ENCODE measurements at regions not wholly inside any gene's neighbourhood (a gene's known extent, or its start where the extent isn't known, plus 50 kb on each side); places are given as distances from the start of the nearest gene placed in this dataset.

DNA sequence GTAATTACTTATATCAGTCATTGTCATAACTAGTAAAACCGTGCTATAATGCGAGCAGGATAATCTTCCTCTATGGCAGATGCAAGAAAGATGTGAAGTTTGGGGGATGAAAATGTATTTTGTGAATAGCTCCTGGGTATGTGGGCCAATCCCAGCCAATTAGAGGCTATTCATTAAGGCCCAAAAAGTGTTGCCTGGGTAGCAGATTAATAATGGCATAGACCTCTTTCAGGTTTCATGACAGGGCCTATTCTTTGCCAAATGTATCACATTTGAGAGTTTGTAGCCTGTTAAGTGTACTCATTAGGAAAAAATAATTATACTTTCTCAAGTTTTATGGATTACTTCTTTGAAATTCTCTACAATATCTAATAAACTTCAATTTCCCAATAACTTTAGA is 199.2 kb upstream of the POU3F2 start:
- in situ Hi-C loops (cut with HindIII; ENCODE audit: low pct_unique_long_range_greater_than_20kb, low sequenced_read_pairs) = no loop called here
- DNase-seq (ENCODE audit: low read depth) = no peak

DNA sequence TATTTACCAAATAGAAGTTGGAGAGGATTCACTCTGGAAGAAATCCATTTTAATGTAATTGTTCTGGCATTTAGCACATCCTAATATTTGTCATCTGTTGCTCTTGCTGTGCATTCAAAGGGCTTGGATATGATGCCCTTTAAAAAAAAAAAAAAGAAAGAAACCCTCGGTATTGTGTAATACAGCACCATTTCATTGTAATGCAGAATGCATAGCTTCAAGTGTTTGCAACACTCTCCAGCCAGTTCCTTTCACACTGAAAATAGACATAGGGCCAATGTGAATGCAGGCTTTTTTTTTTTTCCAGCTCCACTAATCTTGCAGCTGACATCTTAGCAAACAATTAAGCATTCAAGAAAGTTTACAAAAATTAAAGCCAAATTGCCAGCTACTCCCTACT is 197.4 kb upstream of the POU3F2 start:
- DNase-seq (ENCODE audit: low read depth) = no peak

DNA sequence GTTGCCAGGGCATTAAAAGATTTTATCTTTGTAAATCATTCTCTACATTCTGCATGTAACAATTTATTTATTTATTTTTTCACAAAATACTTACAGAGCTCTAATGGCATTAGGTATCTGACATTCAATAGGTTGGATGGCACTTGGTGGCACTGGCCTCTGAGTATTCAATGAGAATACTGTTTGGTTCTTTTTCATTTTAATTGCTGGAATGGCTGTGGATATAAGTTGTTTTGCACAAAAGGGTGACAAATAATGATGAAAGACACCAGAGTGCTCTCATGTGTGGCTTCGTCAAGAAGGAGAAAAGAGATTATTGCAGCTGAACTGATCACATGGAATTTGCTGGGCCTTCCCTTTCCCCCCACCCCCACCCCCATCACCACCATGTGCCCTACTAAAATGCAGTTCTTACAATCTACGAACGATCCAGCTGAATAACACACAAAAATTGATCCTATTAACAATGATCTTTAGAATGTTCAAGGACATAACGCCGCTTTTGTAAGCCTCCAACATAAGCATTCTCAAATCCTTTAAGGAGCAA is 195.2 kb upstream of the POU3F2 start:
- DNase-seq (ENCODE audit: low read depth) = no peak
- in situ Hi-C loops (cut with HindIII; ENCODE audit: low pct_unique_long_range_greater_than_20kb, low sequenced_read_pairs) = no loop called here

More for the DNA sequence above, 197.4 kb upstream of the POU3F2 start:
- in situ Hi-C loops (cut with HindIII; ENCODE audit: low pct_unique_long_range_greater_than_20kb, low sequenced_read_pairs) = no loop called here

DNA sequence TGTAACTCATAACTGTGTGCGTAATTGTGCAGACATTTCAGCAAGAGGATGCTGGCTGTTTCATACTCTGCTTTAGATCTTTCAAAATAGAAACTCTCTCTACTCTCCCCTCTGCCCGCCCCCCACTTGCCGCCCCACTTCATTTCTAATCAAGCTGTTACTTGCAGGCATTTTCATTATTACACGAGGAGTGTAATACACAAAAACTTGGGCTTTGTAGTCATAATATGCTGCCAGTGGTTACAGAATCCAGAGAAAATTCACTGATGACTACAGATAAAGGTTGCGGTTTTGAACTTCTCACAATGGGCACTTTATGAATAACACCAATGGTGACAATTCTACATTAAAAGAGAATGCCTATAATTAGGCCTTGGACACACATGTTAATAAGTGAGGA is 194.0 kb upstream of the POU3F2 start:
- in situ Hi-C loops (cut with HindIII; ENCODE audit: low pct_unique_long_range_greater_than_20kb, low sequenced_read_pairs) = no loop called here
- no peak for DNase-seq (ENCODE audit: low read depth)

DNA sequence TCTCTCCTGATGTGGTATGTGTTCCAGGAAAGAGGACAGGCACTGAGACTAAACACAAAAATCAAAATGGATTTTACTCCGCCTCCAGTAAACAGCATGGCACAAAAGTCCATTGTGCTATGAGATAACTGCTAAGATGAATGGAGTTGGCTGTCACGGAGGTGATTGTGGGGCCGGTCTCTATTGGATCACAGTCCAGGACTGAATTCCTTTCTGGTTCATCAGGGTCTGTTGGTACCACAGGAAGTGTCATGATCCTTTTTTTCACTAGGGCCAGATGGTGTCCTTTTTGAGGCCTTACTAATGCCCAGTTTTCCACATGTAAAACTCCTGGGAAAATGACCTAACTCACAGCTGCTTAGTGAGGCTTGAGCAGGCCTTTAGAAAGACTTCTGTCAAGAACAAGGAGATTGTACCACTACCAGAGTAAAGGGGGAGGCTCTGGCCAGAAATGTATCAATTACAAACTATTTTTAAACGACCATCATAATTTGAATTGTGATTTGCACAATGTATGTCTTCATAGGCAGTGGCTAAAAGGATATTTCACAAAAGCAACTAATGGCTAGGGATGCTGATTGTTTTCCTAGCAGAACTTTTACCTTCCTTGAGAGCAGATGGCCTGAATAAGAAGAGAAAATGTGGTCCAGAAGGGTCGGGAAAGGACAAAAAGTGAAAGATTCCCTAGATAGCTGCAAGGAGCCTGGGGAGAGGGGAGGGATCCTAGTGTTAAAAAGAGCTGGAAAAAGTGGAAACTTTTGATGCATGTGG is 192.2 kb upstream of the POU3F2 start:
- in situ Hi-C loops (cut with HindIII; ENCODE audit: low pct_unique_long_range_greater_than_20kb, low sequenced_read_pairs) = no loop called here
- DNase-seq (ENCODE audit: low read depth) = no peak

DNA sequence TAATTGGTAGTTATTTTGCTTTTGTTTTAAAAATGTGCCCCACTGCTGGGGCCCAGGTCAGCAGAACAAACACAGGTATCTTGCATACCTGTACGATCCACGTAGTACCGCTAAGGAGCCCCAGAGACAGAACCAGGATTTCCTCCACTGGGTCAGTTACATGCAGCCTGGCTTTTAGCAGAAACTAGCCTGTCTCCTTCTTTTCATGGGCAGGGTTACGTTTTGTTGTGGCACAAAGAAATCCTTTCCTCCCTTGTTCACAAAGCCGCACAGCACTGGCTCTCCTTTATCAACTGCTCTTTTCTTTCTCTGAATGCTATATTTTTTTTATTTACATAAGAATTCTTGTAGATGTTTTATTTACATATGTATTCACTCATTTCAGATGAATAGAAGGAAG is 190.3 kb upstream of the POU3F2 start:
- no peak for DNase-seq (ENCODE audit: low read depth)

DNA sequence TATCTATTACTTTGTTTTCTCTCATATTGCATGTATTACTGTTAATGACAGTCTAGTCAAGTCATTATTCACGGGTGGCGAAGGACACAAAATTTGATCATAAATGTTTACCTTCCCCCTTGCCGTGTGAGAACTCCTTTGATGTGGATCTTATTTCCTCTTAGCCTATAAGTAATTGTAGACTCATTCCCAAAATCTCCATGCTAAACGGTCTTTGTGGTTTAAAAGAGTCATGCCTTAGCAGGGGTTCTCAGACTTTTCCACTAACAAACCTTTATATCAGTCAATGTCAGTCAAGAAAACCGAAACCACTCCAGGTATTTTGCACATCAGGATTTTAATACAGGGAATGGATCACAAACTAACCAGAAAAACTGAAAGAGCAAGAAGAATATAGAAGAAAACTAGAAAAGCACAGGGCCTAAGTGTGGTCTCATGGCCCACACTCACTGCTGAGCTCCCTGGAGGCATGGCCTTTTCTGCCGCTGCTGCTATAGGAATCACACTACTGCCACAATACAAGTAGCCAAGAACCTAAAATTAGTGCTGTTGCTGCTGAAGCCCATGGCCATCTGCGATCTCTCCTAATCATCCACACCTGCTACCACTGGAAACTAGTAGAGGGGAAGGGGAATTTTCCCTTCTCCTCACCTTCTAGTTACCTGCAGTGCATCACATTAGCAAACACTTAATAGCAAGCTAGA is 186.0 kb upstream of the POU3F2 start:
- DNase-seq (ENCODE audit: low read depth) = no peak
- in situ Hi-C loops (cut with HindIII; ENCODE audit: low pct_unique_long_range_greater_than_20kb, low sequenced_read_pairs) = no loop called here

More for the DNA sequence above, 190.3 kb upstream of the POU3F2 start:
- in situ Hi-C loops (cut with HindIII; ENCODE audit: low pct_unique_long_range_greater_than_20kb, low sequenced_read_pairs) = no loop called here

DNA sequence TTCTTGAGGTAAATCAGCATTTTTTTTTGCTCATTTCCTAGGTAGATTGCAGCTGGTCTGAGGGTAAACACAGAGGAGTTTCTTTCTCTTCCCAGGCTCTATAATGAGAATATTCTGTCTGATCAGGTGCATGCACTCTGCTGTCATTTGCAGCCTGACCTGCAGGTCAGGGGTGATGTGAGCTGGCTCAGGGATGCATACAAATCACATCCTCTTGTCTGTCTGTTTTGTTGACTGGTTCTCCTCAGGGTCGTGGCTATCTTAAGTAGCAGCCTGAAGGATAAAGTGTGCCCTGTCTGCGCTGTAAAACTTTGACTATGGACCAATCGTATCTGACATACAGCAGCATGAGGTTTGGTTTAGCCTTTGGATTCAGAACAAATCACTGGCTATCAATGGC is 183.4 kb upstream of the POU3F2 start:
- in situ Hi-C loops (cut with HindIII; ENCODE audit: low pct_unique_long_range_greater_than_20kb, low sequenced_read_pairs) = no loop called here
- DNase-seq (ENCODE audit: low read depth) = no peak

DNA sequence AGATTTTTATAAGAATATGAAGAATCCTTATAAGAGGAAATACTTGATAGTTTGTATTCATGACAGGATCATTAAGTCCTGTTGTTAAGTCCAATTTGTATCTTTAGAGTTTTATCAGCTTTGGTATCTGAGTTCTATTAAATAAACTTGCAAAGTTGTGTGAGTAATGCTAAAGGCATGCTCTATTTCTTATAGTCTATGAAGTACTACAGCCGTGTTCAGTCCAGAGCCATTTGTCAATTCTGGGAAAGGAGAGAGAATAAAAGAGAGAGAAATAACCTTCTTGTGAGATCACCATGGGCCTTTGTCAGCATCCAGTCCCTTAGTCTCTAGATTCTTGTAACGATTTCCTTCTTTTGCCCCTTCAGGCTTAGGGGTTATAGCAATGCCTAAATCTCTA is 181.2 kb upstream of the POU3F2 start:
- in situ Hi-C loops (cut with HindIII; ENCODE audit: low pct_unique_long_range_greater_than_20kb, low sequenced_read_pairs) = no loop called here
- no peak for DNase-seq (ENCODE audit: low read depth)

DNA sequence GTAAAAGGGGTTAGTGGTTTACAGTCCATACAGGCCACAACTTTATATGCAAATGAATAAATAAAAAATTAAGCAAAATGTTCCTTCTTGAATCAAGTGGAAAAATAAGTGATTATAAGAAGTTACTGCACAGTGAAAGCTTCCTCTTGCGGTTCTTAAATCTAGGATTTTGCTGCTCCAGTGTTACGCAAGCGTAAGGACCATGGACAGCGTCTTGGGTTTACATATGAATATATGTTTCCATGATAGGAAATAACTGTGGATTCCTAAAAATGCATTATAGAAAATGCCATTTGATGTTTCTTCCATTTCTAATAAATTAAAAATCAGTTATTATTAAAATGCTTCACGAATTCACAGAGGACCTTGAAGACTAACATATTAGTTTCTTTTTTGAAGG is 176.6 kb upstream of the POU3F2 start:
- DNase-seq (ENCODE audit: low read depth) = peak; percentile 8
- in situ Hi-C loops (cut with HindIII; ENCODE audit: low pct_unique_long_range_greater_than_20kb, low sequenced_read_pairs) = no loop called here

DNA sequence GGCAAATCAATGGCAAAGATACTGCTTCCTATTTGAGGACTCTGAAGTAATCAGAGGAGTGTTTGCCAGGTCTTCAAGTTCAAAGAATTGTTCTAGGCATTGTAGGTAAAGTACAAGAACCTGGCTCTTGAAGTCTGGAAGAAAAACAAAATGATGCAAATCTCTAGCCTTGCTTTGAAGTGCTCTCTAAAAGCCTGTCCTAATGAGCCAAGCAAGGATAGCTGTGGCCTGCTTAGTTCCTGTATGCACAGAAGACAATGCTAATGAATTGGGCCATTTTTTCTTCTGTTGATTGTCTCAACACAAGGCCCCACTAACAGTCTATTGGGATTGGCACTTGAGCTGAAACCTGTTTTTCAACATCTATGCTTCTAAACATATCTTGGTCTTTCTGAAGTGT is 165.0 kb upstream of the POU3F2 start:
- no peak for DNase-seq (ENCODE audit: low read depth)
- in situ Hi-C loops (cut with HindIII; ENCODE audit: low pct_unique_long_range_greater_than_20kb, low sequenced_read_pairs) = no loop called here

DNA sequence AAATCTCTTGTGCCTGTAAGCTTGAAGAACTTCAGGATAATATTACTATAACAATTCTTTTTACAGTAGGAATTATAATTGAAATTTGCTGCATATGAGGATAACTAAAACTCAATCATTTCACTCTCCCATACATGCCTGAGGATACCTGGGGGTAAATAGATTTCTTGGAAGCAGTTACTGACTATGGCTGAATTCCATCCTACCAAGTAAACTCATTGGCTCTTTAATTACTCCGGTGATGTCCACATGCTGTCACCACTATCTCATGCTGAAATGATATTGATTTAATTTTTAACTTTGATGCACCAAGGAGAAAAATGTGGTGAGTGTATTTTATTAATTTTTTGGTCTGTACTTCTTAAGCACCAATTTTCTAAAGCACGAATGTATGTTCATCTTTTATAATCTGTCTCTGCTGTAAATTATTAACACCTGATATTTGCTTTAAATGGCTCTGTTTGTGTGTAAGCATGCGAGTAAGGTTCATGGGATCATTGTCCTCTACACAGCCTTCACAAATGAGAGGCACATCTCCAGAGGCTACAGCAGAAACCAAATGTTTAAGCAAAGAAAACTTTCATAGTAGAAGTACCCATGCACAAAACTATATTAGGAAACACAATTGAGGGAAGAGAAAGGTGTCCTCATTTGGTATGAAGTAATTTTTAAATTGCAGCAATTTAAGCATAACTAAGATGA is 164.2 kb upstream of the POU3F2 start:
- DNase-seq (ENCODE audit: low read depth) = no peak
- in situ Hi-C loops (cut with HindIII; ENCODE audit: low pct_unique_long_range_greater_than_20kb, low sequenced_read_pairs) = no loop called here

DNA sequence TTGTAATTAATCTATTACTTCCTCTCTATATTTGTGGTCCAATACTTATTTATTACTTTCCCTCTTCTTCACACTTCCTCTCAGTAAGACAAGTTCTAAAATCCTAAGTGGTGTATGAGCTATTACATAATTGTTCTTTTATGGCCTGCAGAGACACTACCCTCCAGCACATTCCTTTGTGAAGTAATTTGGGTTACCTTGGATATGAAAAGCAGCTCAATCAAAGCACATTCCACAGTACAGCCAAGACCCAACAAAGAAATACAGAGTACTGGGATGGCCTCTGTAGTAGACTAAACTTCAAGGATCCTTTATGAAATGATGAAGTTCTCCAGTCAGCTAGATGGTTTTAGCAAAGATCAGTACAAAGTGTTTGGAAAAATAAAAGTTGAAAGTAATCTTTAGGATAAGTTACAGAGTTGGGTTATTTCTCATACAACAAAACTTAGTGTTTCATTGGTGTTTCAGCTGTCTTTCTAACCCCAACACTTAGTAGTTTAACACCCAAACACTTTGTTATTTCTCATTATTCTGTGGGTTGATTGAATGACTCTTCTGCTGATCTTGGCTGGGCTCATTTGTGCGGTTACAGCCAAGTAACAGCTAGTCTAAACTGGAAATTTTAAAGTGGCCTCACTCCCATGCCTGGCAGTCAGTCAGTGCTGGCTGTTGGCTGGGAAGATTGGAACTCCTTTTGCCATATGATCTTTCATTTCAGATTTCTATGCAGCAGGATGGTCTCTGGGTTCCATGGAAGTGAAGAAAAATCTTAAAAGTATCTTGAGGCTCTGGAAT is 161.5 kb upstream of the POU3F2 start:
- in situ Hi-C loops (cut with HindIII; ENCODE audit: low pct_unique_long_range_greater_than_20kb, low sequenced_read_pairs) = no loop called here
- no peak for DNase-seq (ENCODE audit: low read depth)

DNA sequence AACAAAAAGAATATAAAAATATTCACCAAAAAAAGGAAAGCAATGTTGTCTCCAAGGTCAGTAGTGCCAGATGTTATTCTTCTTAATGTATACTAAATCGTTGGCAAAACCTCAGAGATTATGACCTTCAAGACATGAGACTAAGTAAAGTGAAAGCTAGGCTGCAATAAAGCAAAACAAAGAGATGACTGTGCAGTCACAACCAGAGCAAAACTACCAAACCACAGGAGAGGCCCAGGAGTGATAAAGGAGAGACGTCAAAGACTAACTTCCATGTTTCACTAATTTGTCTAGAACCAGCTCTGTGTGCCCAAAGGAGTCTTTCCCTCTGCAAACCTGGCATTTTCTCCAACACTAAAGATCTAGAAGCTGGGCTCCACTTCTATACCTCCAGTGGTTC is 155.9 kb upstream of the POU3F2 start:
- in situ Hi-C loops (cut with HindIII; ENCODE audit: low pct_unique_long_range_greater_than_20kb, low sequenced_read_pairs) = no loop called here
- no peak for DNase-seq (ENCODE audit: low read depth)

DNA sequence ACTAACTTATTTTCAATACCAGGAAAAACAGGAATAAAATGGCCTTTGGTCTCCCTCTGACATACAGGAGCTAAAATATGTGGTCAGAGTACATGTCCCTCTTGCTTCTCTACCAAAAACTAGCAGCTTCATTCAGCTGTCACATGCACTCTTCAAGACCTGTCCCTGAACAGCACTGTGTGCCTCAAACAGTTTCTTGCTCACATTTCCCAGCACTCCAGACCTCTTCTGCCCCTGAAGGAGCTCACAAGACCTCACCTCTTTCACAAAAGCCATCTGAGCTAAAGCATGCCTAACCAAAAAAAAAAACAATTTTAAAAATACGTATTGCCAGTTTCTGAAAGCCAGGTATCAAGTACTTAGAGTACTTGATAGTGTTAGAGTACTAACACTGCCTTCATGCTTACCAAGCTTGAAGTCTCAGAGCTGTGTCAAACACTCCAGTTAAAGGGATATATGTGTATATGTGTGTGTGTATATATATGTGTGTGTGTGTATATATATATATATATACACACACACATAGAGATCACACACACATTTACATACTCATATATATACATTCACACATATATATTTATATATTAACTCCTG is 148.3 kb upstream of the POU3F2 start:
- in situ Hi-C loops (cut with HindIII; ENCODE audit: low pct_unique_long_range_greater_than_20kb, low sequenced_read_pairs) = no loop called here
- no peak for DNase-seq (ENCODE audit: low read depth)

DNA sequence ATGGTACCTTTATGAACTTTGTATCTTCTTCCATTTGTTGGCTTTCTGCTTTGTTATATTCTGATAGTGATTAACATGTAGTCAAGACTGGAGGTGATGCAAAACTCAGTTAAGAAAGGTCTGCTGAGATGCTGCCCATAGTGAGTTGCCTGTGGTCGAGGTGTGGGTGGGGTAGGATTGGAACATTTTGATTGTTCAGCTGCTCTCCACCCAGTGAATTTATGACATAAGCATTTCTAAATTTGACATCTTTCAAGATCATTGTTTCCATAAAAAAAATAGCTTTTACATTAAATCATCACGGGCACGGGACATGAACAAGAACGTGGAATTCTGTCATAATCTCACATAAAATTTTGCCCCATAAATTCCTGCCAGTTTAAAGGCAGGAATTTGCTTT is 146.6 kb upstream of the POU3F2 start:
- in situ Hi-C loops (cut with HindIII; ENCODE audit: low pct_unique_long_range_greater_than_20kb, low sequenced_read_pairs) = no loop called here
- DNase-seq (ENCODE audit: low read depth) = no peak

DNA sequence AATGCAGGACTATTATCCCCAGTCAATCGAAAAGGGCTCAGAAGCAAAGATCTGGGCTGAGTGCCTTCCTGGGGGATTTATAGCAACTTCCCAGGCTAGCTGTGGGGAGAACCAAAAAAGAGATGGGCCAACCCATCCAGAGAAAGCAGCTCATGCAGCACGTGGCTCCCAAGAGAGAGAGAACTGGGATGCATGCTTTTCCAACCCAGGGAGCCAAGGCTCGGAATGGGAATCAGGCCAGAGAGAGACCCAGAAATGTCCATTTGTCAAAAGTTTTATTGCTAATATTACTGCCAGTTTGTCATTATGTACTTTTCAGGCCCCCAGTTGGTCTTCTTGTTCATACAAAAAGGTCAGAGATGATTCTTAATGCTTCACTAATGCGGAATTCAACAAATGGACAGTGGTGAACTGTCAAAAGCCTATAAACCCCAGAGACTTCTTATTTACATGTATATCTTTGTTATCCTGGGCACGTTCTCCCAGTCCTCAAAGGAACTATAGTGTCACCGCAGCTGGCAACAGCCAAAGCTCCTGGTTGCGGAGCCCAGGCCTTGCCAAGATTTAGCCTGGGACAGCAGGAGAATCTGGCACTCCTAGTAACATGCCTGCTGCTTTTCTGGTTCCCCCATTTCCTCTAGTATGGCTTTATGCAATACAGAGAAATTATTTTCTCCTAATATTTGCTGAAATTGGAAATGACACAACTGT is 139.1 kb upstream of the POU3F2 start:
- in situ Hi-C loops (cut with HindIII; ENCODE audit: low pct_unique_long_range_greater_than_20kb, low sequenced_read_pairs) = no loop called here

DNA sequence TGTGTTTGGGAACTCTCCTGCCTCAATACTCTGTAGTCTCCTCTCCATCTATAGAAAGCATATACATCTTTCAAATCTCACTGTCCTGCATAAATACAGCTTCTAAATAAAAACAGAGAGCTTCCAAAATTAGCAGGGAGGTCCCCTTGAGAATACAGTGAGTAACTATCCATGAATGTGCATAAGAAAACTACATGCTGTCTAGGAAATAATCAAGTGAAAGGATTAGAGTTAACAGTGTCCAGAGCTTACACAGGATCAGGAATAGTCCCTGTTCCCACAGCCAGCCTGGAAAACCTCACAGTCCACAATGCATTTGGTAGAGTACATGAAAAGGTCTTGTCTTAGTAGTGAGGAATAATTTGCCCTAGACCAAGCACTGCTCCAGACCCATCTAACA is 123.0 kb upstream of the POU3F2 start:
- DNase-seq (ENCODE audit: low read depth) = no peak
- in situ Hi-C loops (cut with HindIII; ENCODE audit: low pct_unique_long_range_greater_than_20kb, low sequenced_read_pairs) = no loop called here

More for the DNA sequence above, 139.1 kb upstream of the POU3F2 start:
- DNase-seq (ENCODE audit: low read depth) = no peak
